ENCODE measurements at regions not wholly inside any gene's neighbourhood (a gene's known extent, or its start where the extent isn't known, plus 50 kb on each side); places are given as distances from the start of the nearest gene placed in this dataset.
"Not testable (repeated sequence)": the region's sequence is repeated elsewhere in the genome, so short reads cannot be mapped to it uniquely, and the experiment has no call there.

- ATAC-seq; H3K4me1 Mint-ChIP-seq; H3K27ac Mint-ChIP-seq; DNase-seq; H3K27me3 Mint-ChIP-seq; H3K36me3 Mint-ChIP-seq (ENCODE audit: low read depth); H3K4me3 Mint-ChIP-seq; H3K9me3 Mint-ChIP-seq: not testable (repeated sequence)
Observed at GRCh38 chr12:105512861-105513260, 182.4 kb downstream of the C12orf75 start.

GRCh38 chr12:105522166-105522825, 191.8 kb downstream of the C12orf75 start:
- Mint-ChIP-seq H3K4me3 (no peak overlapping the region), H3K36me3 (ENCODE audit: low read depth) (no peaks in the 10 kb centered on the region), H3K27me3 (peaks cover 6% of the 10 kb centered on the region), H3K4me1 (no peaks in the 10 kb centered on the region), H3K27ac (no peak overlapping the region), H3K9me3 (peaks cover 4% of the 10 kb centered on the region)
- no peak for ATAC-seq
- no peak for DNase-seq

DNA sequence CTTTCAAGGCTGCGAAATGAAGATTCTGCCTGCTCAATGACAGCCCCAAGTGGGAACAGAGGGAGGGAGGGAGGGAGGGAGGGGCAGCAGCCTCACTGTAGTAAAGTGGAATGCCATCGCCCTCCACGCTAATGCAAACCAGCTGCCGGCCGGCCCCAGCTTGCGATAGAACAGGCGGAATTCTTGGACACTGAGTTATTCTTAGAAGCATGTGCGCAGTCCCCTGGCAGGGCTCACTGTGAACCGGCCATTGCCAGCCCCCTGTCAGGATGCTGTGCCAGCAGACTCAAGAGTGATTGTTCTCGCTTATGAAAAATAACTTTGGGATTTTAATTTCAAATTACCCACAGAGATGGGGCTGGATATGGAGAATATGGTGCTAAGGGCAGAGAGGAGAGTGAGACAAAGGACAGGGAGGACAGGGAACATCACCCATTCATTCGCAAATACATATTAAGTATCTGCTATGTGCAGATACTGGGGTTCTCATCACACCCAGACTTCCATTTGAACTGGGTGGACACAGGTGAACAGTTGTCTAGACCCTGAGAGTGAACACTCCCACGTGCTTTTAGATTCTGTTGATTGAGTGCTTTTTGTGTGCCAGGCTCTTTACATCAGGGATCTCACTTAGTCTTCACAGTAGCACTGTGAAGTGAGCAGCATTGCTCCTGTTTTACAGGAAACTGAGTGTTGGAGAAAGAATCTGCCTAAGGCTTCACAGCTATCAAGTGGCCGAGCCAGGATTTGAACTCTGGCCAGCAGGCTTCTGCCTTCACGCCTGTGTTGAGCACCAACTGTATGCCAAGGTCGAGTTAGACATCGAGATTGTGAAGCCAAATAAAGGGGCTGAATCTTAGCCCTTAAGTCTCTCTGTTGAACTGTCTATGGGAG, 192.9 kb downstream of the C12orf75 start:
- DNase-seq (no peak), ATAC-seq (no peak)
- Mint-ChIP-seq H3K36me3 (ENCODE audit: low read depth) (no peaks in the 10 kb centered on the region), H3K27ac (no peak overlapping the region), H3K4me1 (no peaks in the 10 kb centered on the region), H3K27me3 (peaks cover 6% of the 10 kb centered on the region), H3K9me3 (peaks cover 4% of the 10 kb centered on the region), H3K4me3 (no peak overlapping the region)

GRCh38 chr12:105524961-105525360, 194.5 kb downstream of the C12orf75 start:
- Mint-ChIP-seq H3K36me3 (ENCODE audit: low read depth) (no peaks in the 10 kb centered on the region), H3K4me1 (no peaks in the 10 kb centered on the region), H3K9me3 (peaks cover 4% of the 10 kb centered on the region), H3K27me3 (peaks cover 8% of the 10 kb centered on the region), H3K4me3 (no peak overlapping the region), H3K27ac (no peak overlapping the region)
- DNase-seq = no peak
- no peak for ATAC-seq

- Mint-ChIP-seq H3K4me3 (no peak overlapping the region), H3K27me3 (peaks cover 5% of the 10 kb centered on the region), H3K4me1 (no peaks in the 10 kb centered on the region), H3K9me3 (peaks cover 10% of the 10 kb centered on the region), H3K36me3 (ENCODE audit: low read depth) (no peaks in the 10 kb centered on the region), H3K27ac (no peak overlapping the region)
- ATAC-seq (no peak), DNase-seq (no peak)
Observed at GRCh38 chr12:105534068-105534467, 203.6 kb downstream of the C12orf75 start.

- H3K27me3 Mint-ChIP-seq; ATAC-seq; H3K4me3 Mint-ChIP-seq; H3K27ac Mint-ChIP-seq; DNase-seq; H3K36me3 Mint-ChIP-seq (ENCODE audit: low read depth); H3K4me1 Mint-ChIP-seq: not testable (repeated sequence)
- peaks cover 10% of the 10 kb centered on the region for H3K9me3 Mint-ChIP-seq
Observed at GRCh38 chr12:105535033-105535432, 204.5 kb downstream of the C12orf75 start.

- Mint-ChIP-seq H3K36me3 (ENCODE audit: low read depth) (no peaks in the 10 kb centered on the region), H3K9me3 (peaks cover 5% of the 10 kb centered on the region), H3K4me3 (no peak overlapping the region), H3K4me1 (no peaks in the 10 kb centered on the region), H3K27me3 (no peaks in the 10 kb centered on the region), H3K27ac (no peak overlapping the region)
- DNase-seq = no peak
- ATAC-seq = no peak
Observed at GRCh38 chr12:105538880-105539279, 208.4 kb downstream of the C12orf75 start.

DNA sequence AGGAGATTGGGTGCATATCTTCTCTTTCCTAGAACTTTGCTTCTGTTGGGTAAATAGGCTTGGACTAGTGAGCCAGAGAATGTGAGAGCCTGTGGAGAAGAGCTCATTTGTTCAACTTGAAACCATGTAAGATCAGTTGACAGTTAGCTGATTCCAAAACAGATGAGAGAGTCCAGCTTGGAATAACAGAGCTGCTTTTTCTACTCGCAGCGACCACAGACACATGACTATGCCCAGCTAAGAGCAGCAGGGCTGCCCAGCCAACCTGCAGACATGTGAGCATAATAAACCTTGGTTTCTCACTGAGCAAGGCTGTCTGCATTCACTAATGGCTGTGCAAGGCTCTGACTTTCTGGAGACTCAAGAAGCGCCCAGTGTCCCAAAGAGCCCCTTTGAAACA, 209.2 kb downstream of the C12orf75 start:
- H3K9me3 Mint-ChIP-seq = peaks cover 5% of the 10 kb centered on the region

DNA sequence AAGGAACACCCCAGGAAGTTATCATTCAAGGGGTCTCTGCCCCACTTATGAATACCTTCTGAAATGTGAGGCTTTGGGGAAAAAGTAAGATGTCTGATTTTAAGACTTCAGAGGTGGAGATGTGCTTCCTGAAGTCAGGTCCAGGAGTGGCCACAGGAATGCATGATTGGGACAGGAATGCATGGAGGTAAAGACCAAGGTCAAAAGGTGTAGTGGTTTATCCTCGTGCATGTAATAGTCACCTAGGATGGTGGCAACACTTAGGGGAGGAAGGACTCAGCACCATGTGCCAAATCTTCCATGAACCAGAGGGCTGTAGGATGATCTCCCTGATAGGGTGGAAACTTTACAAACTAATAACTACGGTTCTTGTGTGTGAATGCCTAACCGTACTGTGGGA, 217.3 kb downstream of the C12orf75 start:
- H3K36me3 Mint-ChIP-seq (ENCODE audit: low read depth) = no peaks in the 10 kb centered on the region
- H3K4me1 Mint-ChIP-seq = no peaks in the 10 kb centered on the region
- no peak overlapping the region for H3K4me3 Mint-ChIP-seq
- DNase-seq (no peak), ATAC-seq (no peak)
- no peaks in the 10 kb centered on the region for H3K9me3 Mint-ChIP-seq
- H3K27me3 Mint-ChIP-seq = no peaks in the 10 kb centered on the region
- H3K27ac Mint-ChIP-seq = no peak overlapping the region

More for the DNA sequence above, 209.2 kb downstream of the C12orf75 start:
- no peak overlapping the region for H3K27ac Mint-ChIP-seq
- no peak overlapping the region for H3K4me3 Mint-ChIP-seq
- no peaks in the 10 kb centered on the region for H3K4me1 Mint-ChIP-seq
- H3K27me3 Mint-ChIP-seq = no peaks in the 10 kb centered on the region
- ATAC-seq = no peak
- no peak for DNase-seq
- no peaks in the 10 kb centered on the region for H3K36me3 Mint-ChIP-seq (ENCODE audit: low read depth)

- Mint-ChIP-seq H3K27me3 (no peaks in the 10 kb centered on the region), H3K9me3 (no peaks in the 10 kb centered on the region), H3K4me1 (no peaks in the 10 kb centered on the region), H3K27ac (no peak overlapping the region), H3K36me3 (ENCODE audit: low read depth) (no peaks in the 10 kb centered on the region), H3K4me3 (no peak overlapping the region)
- ATAC-seq (no peak), DNase-seq (no peak)
Observed at GRCh38 chr12:105548626-105549025, 218.1 kb downstream of the C12orf75 start.

DNA sequence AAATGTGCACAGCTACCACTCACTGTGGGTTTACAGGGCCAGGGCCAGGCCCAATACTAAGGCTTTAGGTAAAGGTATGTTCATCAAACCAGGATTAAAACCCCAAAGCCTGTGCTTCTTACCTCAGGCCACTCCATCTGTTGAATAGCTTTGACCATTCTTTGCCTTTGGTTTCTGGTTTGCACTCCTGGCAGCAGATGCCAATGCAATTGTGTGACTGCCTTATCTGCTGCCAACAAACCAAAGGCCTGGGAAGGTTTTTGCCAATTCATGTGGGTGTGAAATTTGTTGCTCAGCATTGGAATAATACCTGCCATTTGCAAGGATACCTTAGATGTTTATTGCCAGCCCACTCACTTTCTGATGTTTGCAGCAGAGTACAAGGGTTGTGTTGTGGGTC, 221.6 kb downstream of the C12orf75 start:
- H3K4me3 Mint-ChIP-seq = no peak overlapping the region
- ATAC-seq = no peak
- DNase-seq = no peak
- no peak overlapping the region for H3K27ac Mint-ChIP-seq
- no peaks in the 10 kb centered on the region for H3K4me1 Mint-ChIP-seq
- H3K9me3 Mint-ChIP-seq = no peaks in the 10 kb centered on the region
- no peaks in the 10 kb centered on the region for H3K36me3 Mint-ChIP-seq (ENCODE audit: low read depth)
- H3K27me3 Mint-ChIP-seq = no peaks in the 10 kb centered on the region

- no peaks in the 10 kb centered on the region for H3K4me1 Mint-ChIP-seq
- no peak for ATAC-seq
- no peaks in the 10 kb centered on the region for H3K36me3 Mint-ChIP-seq (ENCODE audit: low read depth)
Observed at GRCh38 chr12:105554223-105554678, 223.8 kb downstream of the C12orf75 start.

GRCh38 chr12:105554856-105555255, 224.4 kb downstream of the C12orf75 start:
- no peak for ATAC-seq

More at GRCh38 chr12:105554223-105554678, 223.8 kb downstream of the C12orf75 start:
- no peak for DNase-seq
- no peaks in the 10 kb centered on the region for H3K9me3 Mint-ChIP-seq
- H3K27me3 Mint-ChIP-seq = no peaks in the 10 kb centered on the region
- H3K27ac Mint-ChIP-seq = no peak overlapping the region
- no peak overlapping the region for H3K4me3 Mint-ChIP-seq

DNA sequence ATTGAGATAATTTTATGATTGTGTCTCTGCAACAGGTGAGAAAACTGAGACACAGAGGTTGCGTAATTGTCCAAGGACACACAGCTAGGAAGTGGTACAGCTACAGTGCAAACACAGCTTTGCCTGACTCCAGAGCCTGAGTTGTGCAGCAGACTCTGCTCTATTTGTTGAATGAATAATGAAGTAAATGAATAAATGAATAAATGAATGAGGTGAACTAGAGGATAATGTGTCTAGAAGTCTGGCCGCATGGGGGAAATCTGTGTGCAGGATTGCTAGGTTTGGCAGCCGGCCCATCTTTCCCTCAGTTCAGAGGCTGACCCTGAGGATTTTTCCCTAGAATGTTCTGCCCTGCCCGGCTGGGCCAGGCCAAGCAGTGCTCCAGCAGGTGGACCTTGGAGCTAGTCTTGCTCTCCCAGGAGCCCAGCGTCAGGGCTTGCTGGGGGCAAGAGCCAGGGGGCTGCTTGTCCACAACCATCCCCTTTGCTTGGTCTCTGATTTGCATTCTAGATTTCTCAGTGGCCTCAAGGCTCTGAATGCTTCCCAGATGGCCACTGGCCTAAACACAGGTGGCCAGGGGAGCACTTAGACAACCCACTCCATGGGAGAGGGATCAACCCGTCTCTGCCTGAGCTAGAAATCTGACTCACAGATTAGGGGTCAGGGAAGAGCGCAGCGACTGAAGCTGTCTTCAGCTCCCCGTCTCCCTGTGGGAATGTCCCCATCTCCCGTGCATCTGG, 225.2 kb downstream of the C12orf75 start:
- H3K4me1 Mint-ChIP-seq = no peaks in the 10 kb centered on the region
- no peaks in the 10 kb centered on the region for H3K27me3 Mint-ChIP-seq
- H3K4me3 Mint-ChIP-seq = no peak overlapping the region
- H3K27ac Mint-ChIP-seq = no peak overlapping the region
- H3K36me3 Mint-ChIP-seq (ENCODE audit: low read depth) = no peaks in the 10 kb centered on the region
- DNase-seq = no peak
- no peak for ATAC-seq
- no peaks in the 10 kb centered on the region for H3K9me3 Mint-ChIP-seq

More at GRCh38 chr12:105554856-105555255, 224.4 kb downstream of the C12orf75 start:
- Mint-ChIP-seq H3K27me3 (no peaks in the 10 kb centered on the region), H3K4me1 (no peaks in the 10 kb centered on the region), H3K9me3 (no peaks in the 10 kb centered on the region), H3K27ac (no peak overlapping the region), H3K4me3 (no peak overlapping the region), H3K36me3 (ENCODE audit: low read depth) (no peaks in the 10 kb centered on the region)
- DNase-seq = no peak
